Fibroblast of peridontal ligament (primary cell): ENCODE measurements at regions not wholly inside any gene's neighbourhood (a gene's known extent, or its start where the extent isn't known, plus 50 kb on each side); places are given as distances from the start of the nearest gene placed in this dataset.
"Not testable (repeated sequence)": the region's sequence is repeated elsewhere in the genome, so short reads cannot be mapped to it uniquely, and the experiment has no call there.

Experiments
- DNase-seq: peaks from one replicate; pipeline ENCODE4 v3.0.0-alpha.2; 2010; ENCODE audit errors: extremely low read depth

DNA sequence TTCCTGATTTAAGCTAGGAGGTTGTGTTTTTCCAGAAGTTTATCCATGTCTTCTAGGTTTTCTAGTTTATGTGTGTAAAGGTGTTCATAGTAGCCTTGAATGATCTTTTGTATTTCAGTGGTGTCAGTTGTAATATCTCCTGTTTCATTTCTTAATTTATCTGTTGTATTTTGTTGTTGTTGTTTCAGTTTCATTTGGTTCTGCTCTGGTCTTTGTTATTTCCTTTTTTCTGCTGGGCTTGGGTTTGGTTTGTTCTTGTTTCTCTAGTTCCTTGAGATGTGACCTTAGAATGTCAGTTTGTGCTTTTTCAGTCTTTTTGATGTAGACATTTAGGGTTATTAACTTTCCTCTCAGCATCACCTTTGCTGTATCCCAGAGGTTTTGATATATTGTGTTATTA, 62.8 kb downstream of the SCP2D1 start:
- not testable (repeated sequence) for DNase-seq

DNA sequence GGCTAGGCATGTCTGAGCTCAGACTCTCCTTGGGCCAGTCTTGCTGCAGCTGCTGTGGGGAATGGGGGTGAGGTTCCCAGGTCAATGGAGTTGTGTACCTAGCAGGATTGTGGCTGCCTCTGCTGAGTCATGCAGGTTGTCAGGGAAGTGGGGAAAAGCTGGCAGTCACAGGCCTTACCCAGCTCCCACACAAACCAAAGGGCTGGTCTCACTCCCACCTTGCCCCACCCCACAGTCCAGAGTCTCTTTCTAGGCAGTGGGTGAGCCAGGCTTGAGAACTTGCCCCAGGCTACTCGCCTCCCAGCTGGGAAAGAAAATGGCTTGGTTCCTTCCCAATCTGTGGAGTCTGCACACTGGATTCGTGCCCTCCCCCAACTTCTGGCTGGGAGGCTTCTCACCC, 65.7 kb downstream of the SCP2D1 start:
- DNase-seq = no peak

DNA sequence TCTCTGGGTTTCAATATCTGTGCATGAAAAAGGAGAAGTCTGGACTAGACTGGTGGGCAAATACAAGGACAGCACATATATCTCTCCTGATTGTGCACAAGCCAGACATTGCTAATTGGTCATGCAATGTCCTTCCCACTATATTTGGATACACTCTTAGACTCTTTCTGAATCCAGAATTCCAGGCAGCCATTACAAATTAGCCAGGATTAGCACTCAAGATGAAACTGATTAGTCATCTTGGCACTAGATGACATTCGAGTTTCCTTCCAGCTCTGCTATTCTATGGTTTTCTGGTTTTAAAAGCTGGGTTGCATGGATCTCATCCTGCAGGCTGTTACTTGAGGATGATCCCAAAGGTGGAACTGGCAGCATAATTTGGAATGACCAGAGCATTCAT, 73.2 kb downstream of the SCP2D1 start:
- no peak for DNase-seq

DNA sequence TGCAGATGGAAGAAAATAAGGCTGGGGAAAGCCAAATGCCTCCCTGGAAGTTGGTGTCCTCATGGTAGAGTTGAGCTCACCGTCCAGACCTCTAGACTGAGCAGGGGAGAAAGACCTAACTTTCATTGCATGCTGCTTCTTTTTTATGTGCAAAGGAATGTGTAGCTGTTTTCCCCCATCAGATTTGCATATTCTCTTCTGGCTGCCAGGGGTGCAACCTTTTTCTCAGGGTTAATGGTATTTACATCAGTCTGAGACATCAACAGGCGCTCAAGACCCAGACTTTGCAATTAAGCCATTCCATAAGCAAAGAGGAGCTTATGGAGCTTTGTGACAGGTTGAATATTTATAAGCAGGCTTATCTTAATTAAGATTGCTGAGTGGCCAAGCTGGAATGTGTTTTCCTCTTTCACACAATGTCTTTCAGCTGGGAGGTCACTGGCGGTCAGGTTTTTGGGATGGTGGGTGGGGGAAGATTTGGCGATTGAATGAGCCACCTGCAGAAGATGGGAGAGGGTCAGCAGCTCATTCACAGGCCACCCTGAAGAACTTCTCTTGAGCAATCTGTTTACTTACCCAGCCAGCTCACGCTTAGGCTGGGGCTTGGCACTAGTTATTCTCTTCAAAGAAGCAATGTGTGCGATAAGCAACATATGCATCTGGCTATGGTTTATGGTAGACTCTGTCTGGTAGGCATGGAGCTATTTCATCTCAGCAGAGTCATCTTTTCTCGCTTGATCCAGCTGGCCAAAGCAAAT, 88.6 kb downstream of the SCP2D1 start:
- no peak for DNase-seq

DNA sequence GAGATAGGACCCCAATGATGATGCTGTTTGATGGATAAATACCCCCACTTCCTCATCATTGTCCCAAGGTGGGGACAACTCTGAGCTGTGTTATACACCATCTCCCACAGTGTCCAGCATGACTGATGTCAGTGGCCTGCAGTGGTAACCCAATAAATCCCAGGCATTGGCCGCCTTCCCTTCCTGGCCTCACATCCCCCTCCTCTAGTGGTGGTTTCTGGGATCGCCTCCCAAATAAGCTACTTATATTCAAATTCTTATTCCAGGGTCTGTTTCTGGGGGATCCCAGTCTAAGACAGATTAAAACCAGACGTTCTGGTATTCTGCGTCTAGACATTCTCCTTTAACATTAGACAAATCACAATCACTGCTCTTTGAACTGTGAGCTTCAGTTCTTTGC, 90.6 kb downstream of the SCP2D1 start:
- no peak for DNase-seq

DNA sequence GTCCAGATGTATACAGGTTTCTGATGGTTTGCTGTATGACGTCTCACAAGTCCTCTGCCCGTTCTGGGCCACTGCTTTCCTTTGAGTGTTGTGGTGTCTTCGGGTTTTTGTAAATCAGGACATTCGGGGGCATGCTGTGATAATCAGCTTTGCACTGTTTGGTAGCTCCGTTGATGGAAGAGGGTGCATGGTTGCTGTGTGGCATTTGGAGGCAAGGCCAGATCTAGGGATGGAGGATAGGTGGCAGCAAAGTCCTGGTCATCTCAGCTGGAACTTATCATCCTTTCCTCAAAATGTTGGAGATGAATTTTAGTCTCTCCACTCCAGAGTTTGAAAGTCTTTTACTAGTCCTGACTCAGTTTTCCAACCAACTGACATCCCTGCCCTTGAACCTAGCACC, 91.0 kb downstream of the SCP2D1 start:
- DNase-seq = no peak

DNA sequence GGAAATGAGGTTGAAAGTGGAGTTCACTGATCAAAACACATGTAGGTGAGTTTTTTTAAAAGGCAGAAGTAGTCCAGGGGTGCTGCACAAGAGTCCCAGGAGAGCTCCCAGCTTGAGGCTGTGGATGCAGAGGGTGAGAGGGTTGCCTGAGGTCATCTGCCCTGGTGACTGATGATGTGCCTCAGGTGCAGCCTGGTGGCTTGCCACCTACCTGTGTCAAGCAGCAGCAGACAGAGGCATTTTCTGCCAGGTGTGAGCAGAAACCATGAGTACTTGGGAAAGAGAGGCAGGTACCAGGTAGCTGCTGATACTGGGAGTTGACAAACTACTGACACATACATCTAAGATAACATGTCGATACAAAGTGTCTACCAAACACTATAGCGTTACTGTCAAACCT, 92.5 kb downstream of the SCP2D1 start:
- DNase-seq = no peak

DNA sequence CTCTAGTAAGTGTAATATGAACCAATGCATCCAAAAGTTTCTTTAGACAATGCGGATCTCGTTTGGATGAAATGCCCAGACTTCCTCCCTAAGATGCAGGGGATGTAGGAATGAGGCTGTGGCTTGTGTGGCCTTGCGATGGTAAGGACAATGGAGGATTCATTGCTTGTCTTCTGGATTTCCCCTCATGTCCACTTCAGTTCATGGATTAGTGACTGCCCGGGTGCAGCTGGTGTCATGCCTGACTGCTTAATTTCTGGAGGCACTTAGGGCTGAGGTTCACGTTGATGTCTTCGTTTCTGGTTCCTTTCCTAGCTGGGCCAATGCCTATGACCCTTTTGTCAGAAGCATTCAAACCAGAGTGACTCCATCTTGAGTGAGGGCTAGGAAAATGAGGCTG, 93.8 kb downstream of the SCP2D1 start:
- no peak for DNase-seq

DNA sequence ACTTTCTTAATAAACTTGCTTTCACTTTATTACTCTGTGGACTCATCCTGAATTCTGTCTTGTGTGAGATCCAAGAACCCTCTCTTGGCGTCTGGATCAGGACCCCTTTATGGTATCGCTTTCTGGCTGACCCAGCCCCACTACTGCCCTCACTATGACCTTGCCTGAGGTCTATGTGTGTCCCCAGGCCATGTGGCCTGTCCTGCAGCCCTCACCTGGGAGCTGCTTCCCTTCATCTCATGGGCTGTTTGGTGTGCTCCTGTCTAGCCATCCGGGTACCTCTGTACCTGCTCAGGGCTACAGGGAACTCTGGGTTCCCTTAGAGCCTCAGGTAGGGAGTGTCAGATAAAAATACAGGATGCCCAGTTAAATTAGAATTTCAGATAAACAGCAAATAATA, 94.5 kb downstream of the SCP2D1 start:
- no peak for DNase-seq

DNA sequence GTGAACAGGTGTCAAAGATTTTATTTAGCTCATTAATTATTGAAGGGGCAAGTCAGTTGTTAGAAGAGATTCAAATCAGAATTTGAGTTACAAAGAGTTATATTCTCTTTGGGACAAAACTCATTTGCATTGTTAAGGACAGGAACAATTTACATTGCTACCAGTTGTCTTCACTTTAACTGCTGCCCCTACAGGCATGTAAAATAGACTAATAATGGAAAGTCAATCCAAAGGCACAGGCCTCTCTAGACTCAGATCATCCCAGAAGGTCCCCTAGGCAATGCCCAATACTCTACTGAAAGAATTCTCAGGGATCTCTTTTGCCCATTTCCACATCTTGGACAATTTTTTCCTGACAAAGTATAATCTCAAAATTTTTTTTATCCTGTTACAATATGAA, 95.7 kb downstream of the SCP2D1 start:
- DNase-seq = no peak

DNA sequence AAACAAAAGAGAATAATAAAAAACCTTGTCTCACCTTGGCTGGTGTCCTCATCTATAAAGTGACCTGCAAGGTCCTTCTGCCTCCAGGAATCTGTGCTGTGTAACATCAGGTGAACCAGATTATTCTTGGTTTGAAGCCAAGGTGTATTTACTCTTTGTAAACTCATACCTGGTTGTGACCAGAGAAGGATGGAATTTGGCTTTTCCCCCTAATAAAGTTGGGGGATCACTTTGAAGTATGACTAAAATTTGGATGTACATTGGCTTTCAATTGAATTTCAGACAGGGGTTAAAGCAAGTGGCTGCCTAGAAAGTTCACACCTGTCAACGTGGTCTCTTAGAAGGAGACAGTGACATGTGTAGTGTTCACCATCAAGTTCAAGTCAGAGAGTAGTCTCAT, 100.1 kb downstream of the SCP2D1 start:
- no peak for DNase-seq

DNA sequence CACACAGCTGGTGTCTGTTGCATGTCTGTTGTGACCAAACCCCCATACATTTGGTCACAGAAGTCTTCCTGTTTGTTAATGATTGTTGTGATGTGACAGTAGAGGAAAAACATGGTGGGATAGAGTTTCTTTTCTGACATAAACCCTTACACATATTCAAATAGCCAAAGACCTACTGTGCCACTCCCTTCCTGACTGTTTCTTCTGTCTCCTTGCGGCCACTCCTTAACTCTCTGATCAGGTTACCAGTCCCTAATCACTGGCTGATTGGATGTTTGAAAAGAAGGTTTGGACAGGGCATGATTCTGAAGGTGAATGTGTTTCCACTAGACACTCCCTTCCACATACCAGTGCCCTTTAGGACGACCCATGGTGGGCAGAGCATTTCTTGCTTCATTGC, 101.2 kb downstream of the SCP2D1 start:
- DNase-seq = no peak

DNA sequence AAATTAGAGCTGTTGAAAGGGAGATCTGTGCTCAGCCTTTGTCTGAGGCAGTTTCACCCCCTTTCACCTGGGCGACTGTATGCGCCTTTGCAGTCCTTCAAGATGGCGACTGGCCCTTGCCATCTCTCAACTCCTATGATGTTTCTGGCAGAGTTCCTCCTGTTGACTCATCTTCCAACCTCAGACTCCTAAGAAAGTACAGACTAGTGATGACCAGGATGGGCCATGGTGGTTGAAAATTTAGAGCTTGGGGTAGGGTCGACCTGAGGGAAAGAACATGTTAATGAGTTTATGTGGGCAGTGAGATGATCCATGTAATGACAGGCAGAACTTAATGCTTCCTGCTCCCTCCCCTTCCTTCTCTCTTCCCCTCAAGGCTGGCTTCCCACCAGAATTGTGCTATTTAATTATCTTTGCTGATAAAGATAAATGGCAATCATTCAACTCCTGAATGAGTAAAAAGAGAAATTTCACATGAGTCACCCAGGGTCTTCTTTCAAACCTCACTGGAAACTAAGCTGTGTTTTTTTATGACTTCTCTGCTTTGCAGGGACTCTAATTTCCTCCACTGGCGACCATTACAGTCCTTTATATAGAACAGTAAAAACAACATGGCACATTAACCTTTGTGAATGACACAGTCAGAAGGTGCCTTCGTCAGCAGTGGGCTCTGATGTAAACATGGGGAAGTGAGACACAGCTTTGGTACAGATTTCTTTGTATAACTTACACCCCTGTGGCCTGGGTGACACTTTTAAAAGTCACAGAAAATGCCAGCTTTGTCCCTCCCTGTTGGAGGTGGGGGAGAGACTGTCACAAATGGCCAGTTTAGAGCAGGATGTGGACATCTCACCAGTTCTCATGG, 103.5 kb downstream of the SCP2D1 start:
- no peak for DNase-seq

DNA sequence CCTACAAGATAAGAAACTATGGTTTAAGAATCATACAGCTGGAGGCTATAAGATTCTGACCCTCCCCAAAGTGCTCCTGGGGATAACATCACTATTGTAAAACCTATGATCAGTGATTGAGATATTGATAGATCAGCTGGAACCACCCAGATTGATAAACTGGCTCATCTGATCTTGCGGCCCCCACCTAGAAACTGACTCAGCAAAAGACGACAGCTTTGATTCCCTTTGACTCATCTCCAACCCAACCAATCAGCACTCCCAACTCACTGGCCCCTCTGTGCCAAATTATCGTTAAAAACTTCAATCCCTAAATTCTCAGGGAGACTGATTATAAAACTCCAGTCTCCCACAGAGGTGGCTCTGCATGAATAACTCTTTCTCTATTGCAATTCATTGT, 106.4 kb downstream of the SCP2D1 start:
- no peak for DNase-seq

DNA sequence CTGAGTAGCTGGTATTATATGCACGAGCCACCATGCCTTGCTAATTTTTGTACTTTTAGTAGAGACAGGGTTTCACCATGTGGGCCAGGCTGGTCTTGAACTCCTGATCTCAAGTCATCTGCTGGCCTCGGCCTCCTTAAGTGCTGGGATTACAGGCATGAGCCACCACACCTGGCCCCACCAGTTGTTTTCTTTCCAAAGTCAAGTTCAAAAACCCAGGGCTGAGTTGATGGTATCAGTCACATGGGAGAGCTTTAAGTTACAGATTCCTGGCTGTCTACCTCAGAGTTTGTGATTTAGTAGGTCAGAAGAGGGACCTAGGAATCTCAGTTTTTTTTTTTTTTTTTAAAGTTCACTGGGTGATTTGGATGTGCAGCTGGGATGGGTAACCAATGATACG, 107.7 kb downstream of the SCP2D1 start:
- DNase-seq = no peak

DNA sequence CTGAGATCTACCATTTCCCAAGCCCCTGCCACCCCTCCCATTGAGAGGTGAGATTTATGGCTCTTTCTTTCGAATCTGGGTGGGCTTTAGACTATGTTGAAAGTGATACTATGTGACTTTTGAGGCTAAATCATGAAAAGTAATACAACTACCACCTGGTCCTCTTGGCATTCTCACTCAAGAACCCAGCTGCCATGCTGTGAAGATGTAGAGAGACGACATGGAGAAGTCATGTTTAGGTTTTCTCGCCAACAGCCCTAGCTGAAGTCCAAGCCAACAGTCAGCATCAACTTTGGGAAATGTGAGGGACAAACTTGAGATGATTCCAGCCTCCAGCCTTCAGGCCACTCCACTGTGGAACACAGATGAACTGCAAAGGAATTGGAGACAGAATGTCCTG, 108.7 kb downstream of the SCP2D1 start:
- DNase-seq = no peak

DNA sequence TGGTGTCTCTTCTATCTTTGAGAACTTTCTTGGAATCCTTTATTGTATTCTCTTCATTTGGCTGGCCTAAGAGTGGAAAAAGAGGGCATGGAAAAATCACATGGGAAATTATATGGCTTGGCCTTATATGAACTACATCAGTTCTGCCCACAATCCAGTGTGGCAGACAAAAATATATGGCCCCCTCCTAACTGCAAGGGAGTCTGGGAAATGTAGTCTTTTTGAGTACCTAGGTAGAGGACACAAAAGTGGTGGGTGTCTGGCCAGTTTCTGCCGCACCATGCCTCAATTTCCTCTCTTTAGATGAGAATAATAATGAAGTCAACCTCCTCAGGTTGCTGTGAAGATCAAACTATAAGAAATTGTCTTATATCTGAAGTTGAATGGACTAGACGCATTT, 109.3 kb downstream of the SCP2D1 start:
- no peak for DNase-seq

DNA sequence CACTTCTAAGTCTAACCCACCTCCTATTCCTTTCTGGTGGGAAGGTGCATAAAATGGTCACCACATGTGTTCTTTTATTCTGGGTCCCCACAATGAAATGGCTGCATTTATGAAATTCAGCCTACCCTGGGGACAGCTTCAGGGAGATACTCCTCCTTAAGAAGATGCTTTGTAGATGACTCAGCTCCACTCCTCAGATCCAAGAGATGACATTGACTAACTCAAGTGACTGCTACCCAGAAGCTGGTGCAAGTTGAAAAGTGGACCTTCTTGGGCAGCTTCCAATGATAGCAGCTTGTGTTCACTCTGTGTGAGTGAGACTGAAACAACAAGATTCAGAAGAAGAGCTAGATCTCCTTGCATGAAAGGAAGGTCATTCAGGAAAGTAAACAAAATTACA, 113.4 kb downstream of the SCP2D1 start:
- DNase-seq = no peak

DNA sequence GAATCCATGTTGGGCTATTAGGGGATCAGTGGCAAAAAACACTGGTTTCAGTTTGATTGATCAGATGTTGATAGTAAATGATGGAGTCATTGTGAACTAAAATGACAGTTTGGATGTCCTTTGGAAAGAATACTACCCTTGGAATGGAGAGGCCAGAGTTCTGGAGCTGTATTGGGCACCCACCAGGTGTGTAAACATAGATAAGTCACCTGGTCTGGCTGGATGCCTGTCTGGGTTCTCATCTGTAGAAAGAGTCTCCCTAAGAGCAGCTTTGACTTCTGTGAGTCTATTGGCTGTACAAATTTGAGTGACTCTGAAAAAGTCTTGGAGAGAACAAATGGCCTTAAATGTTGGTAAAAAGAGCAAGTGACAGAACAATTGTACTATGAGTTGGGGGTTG, 115.0 kb downstream of the SCP2D1 start:
- DNase-seq = no peak

DNA sequence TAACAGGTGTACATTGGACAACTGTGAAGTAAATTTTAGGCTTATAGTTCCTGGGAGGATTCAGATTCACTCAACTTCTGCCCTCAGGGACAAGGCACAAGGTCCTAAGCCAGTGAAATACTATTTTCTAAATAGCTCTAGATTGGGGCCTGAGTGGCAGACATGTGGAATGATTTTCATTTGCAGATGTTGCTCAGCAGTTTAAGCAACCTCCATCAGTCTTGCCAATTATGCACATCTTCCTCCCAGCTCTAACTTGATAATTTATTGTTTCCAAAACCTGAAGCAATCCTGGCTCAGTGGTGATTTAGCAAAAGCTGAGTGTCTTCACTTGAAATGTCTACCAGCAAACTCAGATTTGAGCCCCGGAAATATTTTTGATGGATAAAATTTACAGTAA, 116.2 kb downstream of the SCP2D1 start:
- no peak for DNase-seq

DNA sequence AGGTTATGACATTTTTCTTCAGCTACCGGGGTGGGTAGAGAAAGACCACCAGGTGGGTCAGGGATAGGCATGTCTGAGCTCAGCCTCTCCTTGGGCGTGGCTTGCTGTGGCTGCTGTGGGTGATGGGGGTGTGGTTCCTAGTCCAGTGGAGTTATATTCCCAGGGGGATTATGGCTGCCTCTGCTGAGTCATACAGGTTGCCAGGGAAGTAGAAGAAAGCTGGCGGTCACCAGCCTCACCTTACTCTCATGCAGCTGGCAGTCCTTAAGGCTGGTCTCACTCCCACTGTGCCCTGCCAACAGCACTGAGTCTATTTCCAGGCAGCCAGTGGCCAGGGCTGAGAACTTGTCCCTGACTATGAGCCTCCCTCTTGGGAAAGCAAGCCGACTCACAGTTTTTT, 130.0 kb downstream of the SCP2D1 start:
- DNase-seq = no peak

DNA sequence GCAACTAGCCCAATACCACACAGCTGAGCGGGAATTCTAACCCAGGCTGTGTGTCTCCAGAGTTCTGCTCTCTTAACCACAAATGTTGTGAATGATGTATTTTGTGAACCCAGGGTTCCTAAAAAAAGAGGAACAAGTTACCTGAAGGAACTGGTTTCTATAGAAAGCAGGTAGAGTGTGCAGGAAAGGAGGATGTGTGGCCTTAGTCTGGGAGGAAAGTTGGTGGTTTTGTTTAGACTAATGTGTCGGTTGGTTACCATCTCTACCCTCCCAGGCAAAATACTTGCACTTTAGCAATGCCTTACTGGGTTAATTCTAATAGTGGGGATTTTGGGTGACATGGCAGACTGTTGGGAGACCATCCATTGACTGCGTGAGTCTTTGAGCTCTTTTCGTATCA, 143.3 kb downstream of the SCP2D1 start:
- DNase-seq = no peak

DNA sequence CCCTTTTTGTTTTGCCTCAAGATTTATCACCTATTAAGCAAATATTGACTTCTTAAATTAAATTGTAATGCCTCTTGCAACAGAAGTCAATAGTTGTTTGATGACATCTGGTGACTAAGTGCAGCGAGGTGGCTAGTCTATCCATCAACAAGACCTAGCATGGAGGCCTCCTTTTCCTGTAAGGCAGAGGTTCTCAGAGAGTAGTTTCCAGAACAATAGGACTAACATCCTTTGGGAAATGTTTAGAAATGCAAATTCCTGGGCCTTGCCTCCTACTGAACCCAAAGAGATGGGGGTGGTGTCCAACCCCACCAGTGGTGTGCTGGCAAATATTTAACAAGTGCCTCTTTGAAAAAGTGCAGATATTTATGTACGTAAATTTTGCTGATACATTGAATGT, 143.7 kb downstream of the SCP2D1 start:
- no peak for DNase-seq
